ENCODE measurements at regions not wholly inside any gene's neighbourhood (a gene's known extent, or its start where the extent isn't known, plus 50 kb on each side); places are given as distances from the start of the nearest gene placed in this dataset.

DNA sequence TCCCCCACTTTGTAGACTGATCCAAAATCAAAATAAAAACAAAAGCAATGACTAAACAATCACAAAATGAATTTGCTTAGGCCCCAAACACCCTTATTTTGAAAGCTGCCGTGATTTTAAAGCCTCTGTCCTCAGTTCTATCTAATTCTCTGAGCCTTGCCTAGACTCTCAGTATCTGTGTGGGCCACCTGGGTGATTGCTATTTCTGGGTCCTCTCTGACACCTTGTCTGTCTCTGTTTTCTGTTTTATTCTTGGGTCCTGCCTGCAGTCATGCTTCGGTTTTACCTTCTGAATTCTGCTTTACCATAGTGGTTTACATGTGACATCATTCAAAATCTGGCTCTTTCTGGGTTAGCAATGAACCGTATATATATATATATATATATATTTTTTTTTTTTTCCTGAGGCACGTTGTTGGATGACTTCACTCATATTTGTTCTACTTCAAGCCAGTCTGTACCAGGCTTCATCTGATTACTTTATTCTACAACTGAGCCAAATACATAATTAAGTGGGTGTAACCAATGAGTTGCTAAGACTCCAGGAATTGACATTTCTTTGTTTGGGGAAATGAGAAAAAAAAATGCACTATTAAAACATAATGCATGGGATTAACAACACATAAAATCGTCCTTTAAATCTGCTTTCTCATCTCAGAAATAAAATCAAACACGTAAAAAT is 710.7 kb upstream of the SLIT2 start:
- TF ChIP-seq, protein P1, sequence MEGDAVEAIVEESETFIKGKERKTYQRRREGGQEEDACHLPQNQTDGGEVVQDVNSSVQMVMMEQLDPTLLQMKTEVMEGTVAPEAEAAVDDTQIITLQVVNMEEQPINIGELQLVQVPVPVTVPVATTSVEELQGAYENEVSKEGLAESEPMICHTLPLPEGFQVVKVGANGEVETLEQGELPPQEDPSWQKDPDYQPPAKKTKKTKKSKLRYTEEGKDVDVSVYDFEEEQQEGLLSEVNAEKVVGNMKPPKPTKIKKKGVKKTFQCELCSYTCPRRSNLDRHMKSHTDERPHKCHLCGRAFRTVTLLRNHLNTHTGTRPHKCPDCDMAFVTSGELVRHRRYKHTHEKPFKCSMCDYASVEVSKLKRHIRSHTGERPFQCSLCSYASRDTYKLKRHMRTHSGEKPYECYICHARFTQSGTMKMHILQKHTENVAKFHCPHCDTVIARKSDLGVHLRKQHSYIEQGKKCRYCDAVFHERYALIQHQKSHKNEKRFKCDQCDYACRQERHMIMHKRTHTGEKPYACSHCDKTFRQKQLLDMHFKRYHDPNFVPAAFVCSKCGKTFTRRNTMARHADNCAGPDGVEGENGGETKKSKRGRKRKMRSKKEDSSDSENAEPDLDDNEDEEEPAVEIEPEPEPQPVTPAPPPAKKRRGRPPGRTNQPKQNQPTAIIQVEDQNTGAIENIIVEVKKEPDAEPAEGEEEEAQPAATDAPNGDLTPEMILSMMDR (IDR thresholded peaks at IDR 0.05; ENCODE audit: extremely low read depth, missing control alignments): no peak

DNA sequence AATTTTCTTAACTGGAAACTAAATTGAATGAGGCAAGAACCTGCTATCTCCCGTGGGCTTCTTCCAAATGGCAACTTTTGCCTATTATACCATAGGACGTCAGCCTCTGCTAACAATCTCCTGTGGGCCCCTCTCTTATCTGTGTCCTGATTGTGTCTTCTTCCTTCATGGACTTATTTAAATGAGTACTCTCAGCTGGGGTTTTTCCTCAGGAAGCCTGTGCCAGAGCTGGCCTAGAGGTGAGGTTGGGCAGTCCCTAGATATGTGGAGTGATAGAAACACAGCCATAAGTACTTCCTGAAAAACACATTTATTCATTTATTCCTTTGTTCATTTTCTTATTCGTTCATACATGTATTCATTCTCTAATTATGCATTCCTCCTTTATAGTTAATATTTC is 712.5 kb upstream of the SLIT2 start:
- TF ChIP-seq, protein P1 (IDR thresholded peaks at IDR 0.05; ENCODE audit: extremely low read depth, missing control alignments): no peak
- no peak for DNase-seq (ENCODE audit: low spot score)

More for the DNA sequence above, 710.7 kb upstream of the SLIT2 start:
- no peak for DNase-seq (ENCODE audit: low spot score)

DNA sequence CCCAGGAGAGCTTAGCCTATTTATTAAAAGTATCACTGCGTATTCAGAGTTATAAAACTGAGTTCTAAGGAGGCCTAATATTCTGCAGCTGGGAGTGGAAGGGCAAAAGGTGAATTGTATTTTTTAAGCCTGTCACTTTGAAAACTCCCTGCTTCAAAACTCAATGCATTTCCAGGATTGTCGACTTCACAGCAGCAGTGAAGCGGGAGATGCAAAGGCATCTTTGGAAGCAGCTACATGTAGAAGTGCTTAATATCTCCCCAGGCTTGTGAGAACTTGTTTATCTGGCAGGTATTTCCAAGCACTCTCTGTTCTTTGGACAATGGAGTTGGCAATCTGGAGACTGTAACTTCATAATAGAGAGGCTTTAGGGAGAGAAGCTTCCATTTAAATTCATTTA is 717.5 kb upstream of the SLIT2 start:
- DNase-seq (ENCODE audit: low spot score): no peak
- TF ChIP-seq, protein P1 (IDR thresholded peaks at IDR 0.05; ENCODE audit: extremely low read depth, missing control alignments): no peak

DNA sequence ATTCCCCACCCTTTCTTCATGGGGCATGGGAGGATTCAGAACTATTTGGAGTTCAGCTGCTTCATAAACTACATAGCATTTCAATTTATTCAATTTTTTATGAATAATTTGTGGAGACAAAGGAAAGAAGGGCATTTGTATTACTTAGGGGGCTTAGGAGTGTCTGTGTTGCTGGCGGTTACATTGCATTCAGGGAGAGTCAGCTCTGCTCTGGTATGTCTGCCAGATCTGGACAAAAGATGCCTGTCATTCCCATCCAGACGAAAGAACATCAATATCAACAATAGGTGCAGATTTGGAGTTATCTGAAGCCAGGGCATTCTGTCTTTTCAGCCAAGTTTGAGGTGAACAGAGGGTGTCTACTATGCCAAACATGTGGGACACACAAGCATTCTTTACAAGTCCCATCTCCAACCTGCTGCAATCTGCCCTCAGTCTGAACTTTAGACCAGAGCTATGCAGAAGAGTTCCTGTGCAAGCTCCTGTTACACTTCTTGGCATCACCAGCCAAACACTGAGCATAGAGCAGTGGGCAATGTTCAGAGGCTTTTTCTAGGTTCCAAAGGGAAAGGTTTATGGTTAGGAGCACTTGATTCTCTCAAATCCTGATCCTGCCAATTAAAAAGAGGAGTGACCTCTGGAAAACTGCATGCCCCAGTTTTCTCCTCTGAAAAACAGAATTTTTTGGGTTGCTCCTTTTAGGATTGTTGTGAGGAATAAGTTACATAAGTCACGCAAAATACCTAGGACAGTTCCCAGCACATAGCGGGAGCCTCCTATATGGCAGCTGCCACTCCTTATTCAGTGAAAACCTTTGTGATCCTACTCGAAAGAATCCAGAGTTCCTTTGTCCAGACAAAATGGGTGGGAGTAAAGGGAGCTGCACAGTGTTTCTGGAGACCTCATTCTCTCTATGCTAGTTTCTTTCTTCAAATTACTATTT is 719.5 kb upstream of the SLIT2 start:
- no peak for DNase-seq (ENCODE audit: low spot score)
- TF ChIP-seq, protein P1 (IDR thresholded peaks at IDR 0.05; ENCODE audit: extremely low read depth, missing control alignments): no peak

DNA sequence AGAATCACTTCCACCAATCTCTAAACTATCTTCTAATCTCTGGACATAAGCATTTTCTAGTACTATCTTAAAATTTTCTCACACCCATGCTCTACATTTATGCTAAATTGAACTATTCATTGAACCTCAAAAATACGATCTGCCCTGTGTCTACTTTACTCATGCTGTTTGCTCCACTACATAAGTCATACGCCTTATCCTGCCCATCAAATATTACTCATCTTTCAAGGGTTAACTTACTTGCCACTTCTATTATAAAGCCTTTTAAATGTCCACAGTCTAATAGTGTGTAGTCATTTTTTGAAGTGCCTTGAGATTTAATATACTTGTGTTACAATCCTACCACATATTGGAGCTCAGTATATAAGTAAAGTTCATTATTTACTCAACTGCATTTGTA is 727.7 kb upstream of the SLIT2 start:
- no peak for DNase-seq (ENCODE audit: low spot score)

DNA sequence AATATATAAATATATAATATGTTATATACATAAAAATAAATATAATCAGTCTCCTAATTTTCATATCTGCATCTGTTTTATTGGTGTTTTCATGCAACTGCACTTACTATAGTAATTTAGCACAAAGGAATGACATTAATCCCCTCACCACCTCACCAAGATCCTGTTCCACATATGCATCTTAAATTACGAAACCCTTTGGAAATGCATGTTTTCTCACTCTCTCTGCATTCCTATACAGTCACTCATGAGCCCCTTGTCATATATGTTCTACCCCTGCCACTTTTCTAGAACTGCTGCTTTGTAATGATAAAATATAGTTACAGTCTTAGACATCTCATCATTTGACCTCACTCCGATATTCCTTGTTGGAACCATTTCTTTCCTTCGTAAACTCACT is 728.7 kb upstream of the SLIT2 start:
- no peak for DNase-seq (ENCODE audit: low spot score)
- TF ChIP-seq, protein P1 (IDR thresholded peaks at IDR 0.05; ENCODE audit: extremely low read depth, missing control alignments): no peak

More for the DNA sequence above, 727.7 kb upstream of the SLIT2 start:
- TF ChIP-seq, protein P1 (IDR thresholded peaks at IDR 0.05; ENCODE audit: extremely low read depth, missing control alignments): no peak

DNA sequence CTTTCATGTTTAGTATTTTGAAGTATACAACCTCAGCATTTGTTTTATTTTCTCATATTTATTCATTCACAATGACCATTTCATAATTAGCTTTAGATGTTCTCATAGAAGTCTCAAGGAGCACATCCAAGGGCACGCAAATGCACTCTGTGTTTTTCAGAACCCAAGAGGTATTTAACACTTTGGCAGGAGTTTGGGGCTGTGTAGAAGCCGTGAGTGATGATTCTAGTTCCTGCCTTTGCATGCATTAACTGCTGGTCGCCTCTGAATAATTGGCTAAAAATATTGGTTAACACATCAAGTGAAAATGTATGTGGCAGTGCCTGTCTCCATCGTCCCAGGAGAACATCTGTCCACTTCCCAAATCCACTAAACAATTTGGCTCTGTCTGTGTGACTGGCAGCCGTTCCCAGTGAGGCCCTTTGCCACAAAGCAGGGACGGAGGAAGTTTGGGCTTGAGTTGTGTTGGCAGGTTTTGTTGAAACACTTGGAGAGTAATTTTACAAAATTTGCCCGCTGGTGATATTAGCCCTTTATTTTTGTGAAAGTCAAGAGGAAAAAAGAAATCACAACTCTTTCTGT is 730.7 kb upstream of the SLIT2 start:
- no peak for DNase-seq (ENCODE audit: low spot score)
- TF ChIP-seq, protein P1 (IDR thresholded peaks at IDR 0.05; ENCODE audit: extremely low read depth, missing control alignments): no peak
